Occipital lobe (tissue), 1 donor: ENCODE measurements at regions not wholly inside any gene's neighbourhood (a gene's known extent, or its start where the extent isn't known, plus 50 kb on each side); places are given as distances from the start of the nearest gene placed in this dataset.

ENCODE experiments used
- DNase-seq: peaks from one replicate; lab custom pipeline; 2025; lab: John Stamatoyannopoulos, UW

- no peak for DNase-seq
These were observed 193.3 kb downstream of the HERPUD2 start for GRCh38 chr7:35501681-35502080.

- no peak for DNase-seq
These were observed 195.7 kb downstream of the HERPUD2 start for GRCh38 chr7:35499226-35499625.

GRCh38 chr7:35498416-35498815, 196.5 kb downstream of the HERPUD2 start:
- DNase-seq = no peak

GRCh38 chr7:35495844-35496243, 199.1 kb downstream of the HERPUD2 start:
- DNase-seq = no peak

GRCh38 chr7:35495377-35495776, 199.6 kb downstream of the HERPUD2 start:
- no peak for DNase-seq

- DNase-seq = no peak
These were observed 200.5 kb downstream of the HERPUD2 start for GRCh38 chr7:35494407-35494806.

- DNase-seq = no peak
These were observed 202.3 kb downstream of the HERPUD2 start for GRCh38 chr7:35492451-35493175.

GRCh38 chr7:35491233-35491632, 203.7 kb downstream of the HERPUD2 start:
- DNase-seq = no peak

- no peak for DNase-seq
These were observed 207.1 kb downstream of the HERPUD2 start for GRCh38 chr7:35487841-35488240.

GRCh38 chr7:35487402-35487801, 207.5 kb downstream of the HERPUD2 start:
- no peak for DNase-seq

GRCh38 chr7:35485436-35485835, 209.5 kb downstream of the HERPUD2 start:
- DNase-seq = no peak

GRCh38 chr7:35483568-35483967, 211.4 kb downstream of the HERPUD2 start:
- no peak for DNase-seq

GRCh38 chr7:35482231-35482630, 212.7 kb downstream of the HERPUD2 start:
- DNase-seq = no peak

GRCh38 chr7:35480806-35481205, 214.1 kb downstream of the HERPUD2 start:
- no peak for DNase-seq

GRCh38 chr7:35477609-35478008, 217.3 kb downstream of the HERPUD2 start:
- DNase-seq = no peak

GRCh38 chr7:35474100-35474499, 220.2 kb upstream of the TBX20 start:
- DNase-seq = no peak

GRCh38 chr7:35468606-35469005, 214.7 kb upstream of the TBX20 start:
- no peak for DNase-seq

GRCh38 chr7:35467456-35467978, 213.6 kb upstream of the TBX20 start:
- no peak for DNase-seq

- DNase-seq = no peak
These were observed 212.0 kb upstream of the TBX20 start for GRCh38 chr7:35465791-35466336.

GRCh38 chr7:35463751-35464150, 209.9 kb upstream of the TBX20 start:
- no peak for DNase-seq

- no peak for DNase-seq
These were observed 209.3 kb upstream of the TBX20 start for GRCh38 chr7:35463176-35463700.

GRCh38 chr7:35454575-35455385, 200.9 kb upstream of the TBX20 start:
- no peak for DNase-seq
